H1 (cell line): ENCODE measurements at regions not wholly inside any gene's neighbourhood (a gene's known extent, or its start where the extent isn't known, plus 50 kb on each side); places are given as distances from the start of the nearest gene placed in this dataset.

ENCODE experiments used
- CTCF ChIA-PET: fragments of 300-600 bp; sonication (Branson Sonifier 250); formaldehyde crosslinking; loops from one replicate; lab custom pipeline; 2021; ENCODE audit not compliant: partially characterized antibody; lab: Charles Lee
- POLR2A ChIA-PET: fragments of 300-600 bp; sonication (Branson Sonifier 250); formaldehyde crosslinking; loops from one replicate; lab custom pipeline; 2021; ENCODE audit warnings: inconsistent platforms; ENCODE audit not compliant: partially characterized antibody; lab: Charles Lee
- DNase-seq, 2 experiments: peaks; one replicate each; pipeline versions ENCODE4 v3.0.0 to v3.0.0-alpha.2; 2010 to 2022; ENCODE audit warnings: low spot score in 2 of 2, low read depth in 1 of 2, mixed read lengths in 1 of 2
- FAIRE-seq: peaks from 2 replicates; lab custom pipeline; 2011; peaks lifted over from hg19 to GRCh38; lab: Jason Lieb, UNC
- H2AFZ ChIP-seq: 2 replicates; pipeline ENCODE4 v1.8.1; 2012; ENCODE audit warnings: low read length, inconsistent platforms
- H2AK5ac ChIP-seq: 2 replicates; pipeline ENCODE4 v1.6.1; 2013; ENCODE audit warnings: low read depth, low read length
- H2BK120ac ChIP-seq: replicated peaks from 2 replicates; pipeline ENCODE3; 2013; ENCODE audit warnings: low read depth, low read length, inconsistent platforms
- H2BK12ac ChIP-seq: 2 replicates; pipeline ENCODE4 v1.6.1; 2013; ENCODE audit warnings: low read depth, low read length
- H2BK15ac ChIP-seq: 2 replicates; pipeline ENCODE4 v1.6.1; 2013; ENCODE audit warnings: low read length
- H2BK20ac ChIP-seq: 2 replicates; pipeline ENCODE4 v1.6.1; 2013; ENCODE audit warnings: low read length
- H2BK5ac ChIP-seq: 2 replicates; pipeline ENCODE4 v1.6.1; 2013; ENCODE audit warnings: low read depth, low read length
- H3K14ac ChIP-seq: 2 replicates; pipeline ENCODE4 v1.6.1; 2013; ENCODE audit warnings: inconsistent platforms; ENCODE audit not compliant: insufficient read length
- H3K18ac ChIP-seq: 2 replicates; pipeline ENCODE4 v1.6.1; 2013; ENCODE audit warnings: low read length; ENCODE audit errors: extremely low read depth
- H3K23ac ChIP-seq: 2 replicates; pipeline ENCODE4 v1.6.1; 2013; ENCODE audit warnings: inconsistent platforms; ENCODE audit not compliant: insufficient read length
- H3K23me2 ChIP-seq: 2 replicates; pipeline ENCODE4 v1.6.1; 2013; ENCODE audit warnings: low read depth, low read length
- H3K27ac ChIP-seq: 2 replicates; pipeline ENCODE4 v1.6.1; 2011; ENCODE audit warnings: low read depth, low read length, inconsistent platforms
- H3K27me3 ChIP-seq, 4 experiments: replicated peaks in 1 of 4; 1 replicate in 1 of 4; 2 replicates in 3 of 4; pipeline versions ENCODE4 v1.6.1 to v1.8.1; 2011 to 2013; ENCODE audit warnings: low read length in 3 of 4, mild to moderate bottlenecking in 3 of 4, inconsistent platforms in 2 of 4, mixed read lengths in 2 of 4, moderate library complexity in 1 of 4; ENCODE audit not compliant: control insufficient read depth in 3 of 4, insufficient read depth in 3 of 4; ENCODE audit errors: extremely low read depth in 1 of 4
- H3K36me3 ChIP-seq, 4 experiments: 2 replicates each; pipeline versions ENCODE4 v1.6.1 to v1.8.1; 2011 to 2013; ENCODE audit warnings: mild to moderate bottlenecking in 4 of 4, low read length in 3 of 4, moderate library complexity in 2 of 4, control low read depth in 1 of 4, inconsistent platforms in 1 of 4; ENCODE audit not compliant: insufficient read depth in 4 of 4, control insufficient read depth in 2 of 4
- H3K4ac ChIP-seq: replicated peaks from 2 replicates; pipeline ENCODE3; 2013; ENCODE audit warnings: low read length, low read depth, mixed read lengths, inconsistent platforms; ENCODE audit not compliant: insufficient read length
- H3K4me1 ChIP-seq, 4 experiments: replicated peaks in 1 of 4; 1 replicate in 1 of 4; 2 replicates in 3 of 4; pipeline versions ENCODE4 v1.6.1 to v1.8.1; 2011 to 2013; ENCODE audit warnings: low read length in 3 of 4, inconsistent platforms in 2 of 4, mixed read lengths in 1 of 4; ENCODE audit not compliant: insufficient read depth in 4 of 4, control insufficient read depth in 3 of 4
- H3K4me2 ChIP-seq, 2 experiments: 2 replicates each; pipeline versions ENCODE4 v1.6.1 to v1.8.1; 2011 to 2013; ENCODE audit warnings: low read depth in 2 of 2, low read length in 2 of 2, control low read depth in 1 of 2, inconsistent platforms in 1 of 2, mild to moderate bottlenecking in 1 of 2; ENCODE audit not compliant: insufficient read depth in 1 of 2
- H3K4me3 ChIP-seq, 4 experiments: fragments of 200-600, 300-600 bp in 1 of 4; sonication (generic), shearing (Covaris generic), sonication (Bioruptor Twin) in 1 of 4; 2 replicates each; pipeline versions ENCODE4 v1.5.1 to v1.8.1; 2011 to 2016; ENCODE audit warnings: low read length in 4 of 4, low read depth in 3 of 4, control low read depth in 2 of 4, inconsistent platforms in 2 of 4, mild to moderate bottlenecking in 2 of 4, mixed read lengths in 1 of 4, moderate library complexity in 1 of 4; ENCODE audit not compliant: insufficient read depth in 2 of 4; ENCODE audit errors: extremely low read depth in 1 of 4
- H3K56ac ChIP-seq: replicated peaks from 2 replicates; pipeline ENCODE3; 2013; ENCODE audit warnings: low read depth, mild to moderate bottlenecking, mixed read lengths, low read length, inconsistent platforms; ENCODE audit not compliant: insufficient read length
- H3K79me1 ChIP-seq: 2 replicates; pipeline ENCODE4 v1.6.1; 2013; ENCODE audit warnings: low read depth, low read length, control low read depth
- H3K79me2 ChIP-seq, 2 experiments: 2 replicates each; pipeline versions ENCODE4 v1.6.1 to v1.8.1; 2012 to 2013; ENCODE audit warnings: low read length in 2 of 2, mild to moderate bottlenecking in 2 of 2, inconsistent platforms in 1 of 2; ENCODE audit not compliant: insufficient read depth in 2 of 2, control insufficient read depth in 1 of 2
- H3K9ac ChIP-seq, 4 experiments: replicated peaks in 1 of 4; 1 replicate in 1 of 4; 2 replicates in 3 of 4; pipeline versions ENCODE4 v1.6.1 to v1.8.1; 2011 to 2013; ENCODE audit warnings: low read depth in 3 of 4, low read length in 3 of 4, control low read depth in 2 of 4, mild to moderate bottlenecking in 2 of 4, moderate library complexity in 2 of 4, inconsistent platforms in 1 of 4; ENCODE audit errors: extremely low read depth in 1 of 4
- H3K9me3 ChIP-seq, 2 experiments: 2 replicates each; pipeline versions ENCODE4 v1.6.1 to v1.8.1; 2012 to 2013; ENCODE audit warnings: mild to moderate bottlenecking in 2 of 2, moderate library complexity in 2 of 2, control low read depth in 1 of 2, inconsistent platforms in 1 of 2, low read depth in 1 of 2, low read length in 1 of 2, mixed read lengths in 1 of 2; ENCODE audit not compliant: insufficient read depth in 2 of 2
- H4K20me1 ChIP-seq, 2 experiments: replicated peaks in 1 of 2; 2 replicates each; pipeline versions ENCODE3 to v1.8.1; 2011 to 2013; ENCODE audit warnings: inconsistent platforms in 2 of 2, low read length in 2 of 2, mild to moderate bottlenecking in 1 of 2; ENCODE audit not compliant: insufficient read depth in 2 of 2, control insufficient read depth in 1 of 2
- H4K5ac ChIP-seq: 2 replicates; pipeline ENCODE4 v1.6.1; 2013; ENCODE audit warnings: low read length, low read depth, mixed read lengths, inconsistent platforms; ENCODE audit not compliant: insufficient read length
- H4K8ac ChIP-seq: 2 replicates; pipeline ENCODE4 v1.8.0; 2013; ENCODE audit warnings: mild to moderate bottlenecking, moderate library complexity, low read length, inconsistent platforms; ENCODE audit not compliant: insufficient read depth; ENCODE audit errors: extremely low read depth
- H4K91ac ChIP-seq: replicated peaks from 2 replicates; pipeline ENCODE3; 2013; ENCODE audit warnings: low read length, mixed read lengths, inconsistent platforms; ENCODE audit not compliant: insufficient read length
- BACH1 ChIP-seq: IDR thresholded peaks from 2 replicates; pipeline ENCODE4 v1.6.1; 2012; ENCODE audit warnings: low read length, improper control_type of control experiment
- FOSL1 ChIP-seq: IDR thresholded peaks from 2 replicates; pipeline ENCODE4 v1.6.1; 2011; ENCODE audit warnings: mild to moderate bottlenecking, low read depth, low read length, moderate library complexity; ENCODE audit not compliant: insufficient read depth
- GTF2F1 ChIP-seq: IDR thresholded peaks from 2 replicates; pipeline ENCODE4 v1.6.1; 2012; ENCODE audit warnings: low read depth, low read length, improper control_type of control experiment, borderline replicate concordance
- HDAC2 ChIP-seq, 2 experiments: fragments of 300-600 bp in 1 of 2; sonication (generic) in 1 of 2; IDR thresholded peaks; 2 replicates each; pipeline ENCODE4 v1.6.1; 2011 to 2012; ENCODE audit warnings: low read depth in 2 of 2, low read length in 2 of 2, mild to moderate bottlenecking in 2 of 2, moderate library complexity in 2 of 2, borderline replicate concordance in 1 of 2, inconsistent platforms in 1 of 2
- JUND ChIP-seq: IDR thresholded peaks from 2 replicates; pipeline ENCODE4 v1.6.1; 2011; ENCODE audit warnings: mild to moderate bottlenecking, improper control_type of control experiment, low read length
- KDM1A ChIP-seq: fragments of 200-600, 300-600 bp; sonication (generic); IDR thresholded peaks from 2 replicates; pipeline ENCODE4 v1.7.1; 2016; ENCODE audit warnings: mild to moderate bottlenecking, low read length, borderline replicate concordance
- KDM4A ChIP-seq: IDR thresholded peaks from one replicate; pipeline ENCODE4 v1.7.1; 2012; ENCODE audit warnings: low read depth, mild to moderate bottlenecking, moderate library complexity, low read length, inconsistent platforms; ENCODE audit not compliant: severe bottlenecking
- KDM5A ChIP-seq: fragments of 200-600 bp; IDR thresholded peaks from 2 replicates; pipeline ENCODE4 v1.7.1; 2012; ENCODE audit warnings: mild to moderate bottlenecking, low read length, inconsistent platforms, mixed read lengths
- RBBP5 ChIP-seq: IDR thresholded peaks from 2 replicates; pipeline ENCODE4 v1.7.1; 2012; ENCODE audit warnings: low read depth, mild to moderate bottlenecking, inconsistent platforms, low read length, moderate library complexity, borderline replicate concordance
- SIRT6 ChIP-seq: IDR thresholded peaks from one replicate; pipeline ENCODE4 v1.7.1; 2012; ENCODE audit warnings: low read length, inconsistent platforms
- SIX5 ChIP-seq: IDR thresholded peaks from 2 replicates; pipeline ENCODE4 v1.6.1; 2011; ENCODE audit warnings: mild to moderate bottlenecking, low read depth, low read length
- SP1 ChIP-seq: IDR thresholded peaks from 2 replicates; pipeline ENCODE4 v1.6.1; 2011; ENCODE audit warnings: low read depth, low read length
- SP2 ChIP-seq: IDR thresholded peaks from 2 replicates; pipeline ENCODE4 v1.6.1; 2012; ENCODE audit warnings: mild to moderate bottlenecking, low read length, inconsistent platforms
- SUZ12 ChIP-seq: fragments of 200-600 bp; sonication (generic); IDR thresholded peaks from 2 replicates; pipeline ENCODE4 v1.6.1; 2012; ENCODE audit warnings: mild to moderate bottlenecking, inconsistent platforms, low read length, moderate library complexity, mixed read lengths
- TBP ChIP-seq: IDR thresholded peaks from 2 replicates; pipeline ENCODE4 v1.6.1; 2011; ENCODE audit warnings: low read depth, low read length, improper control_type of control experiment
- WGBS, 2 experiments: shearing (Covaris generic) in 1 of 2; methylation state at CpG; one replicate each; pipeline versions ENCODE4 v1.1.6 to v1.1.7; 2013 to 2015; ENCODE audit warnings: low lambda C conversion rate in 2 of 2, mixed read lengths in 2 of 2, inconsistent platforms in 1 of 2, low coverage in 1 of 2, missing lambda C conversion rate in 1 of 2; ENCODE audit not compliant: insufficient replicate concordance in 2 of 2, insufficient coverage in 1 of 2, insufficient read length in 1 of 2; ENCODE audit errors: extremely low coverage in 1 of 2, missing lambda C conversion rate in 1 of 2; 5-methylcytosine and 5-hydroxymethylcytosine counted together

DNA sequence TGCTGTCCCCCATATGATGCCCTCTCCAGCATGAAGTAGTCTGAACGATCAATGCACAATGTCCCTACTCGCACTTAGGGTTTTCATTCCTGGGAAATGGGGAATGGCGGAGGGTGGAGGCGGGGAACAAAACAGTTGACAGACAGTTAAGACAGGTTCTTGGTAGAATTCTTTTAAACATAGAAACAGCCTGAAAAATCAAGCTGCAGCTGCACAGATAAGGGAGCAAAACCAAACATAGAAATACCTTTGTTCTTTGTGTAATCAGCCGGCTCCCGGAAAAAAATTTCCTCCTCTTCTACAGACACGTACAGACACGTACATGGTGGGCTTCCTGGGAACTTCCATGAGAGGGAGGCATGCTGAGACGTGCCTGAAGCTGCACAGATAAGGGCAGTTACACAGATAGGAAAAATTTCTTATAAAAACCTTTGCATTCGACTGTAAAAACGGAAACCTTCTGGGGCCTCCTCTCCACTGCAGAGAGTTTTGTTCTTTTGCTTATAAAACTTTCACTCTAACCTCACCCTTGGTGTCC lies 662.4 kb upstream of the PTPRD start:
- Histone ChIP-seq H4K91ac (no peak overlapping the region), H3K14ac (no peak overlapping the region), H2AFZ (no peak overlapping the region; the same call in 1 of the 2 replicates), H3K23me2 (no peaks in the 10 kb centered on the region), H3K36me3 (no peaks in the 10 kb centered on the region), H3K4ac (no peak overlapping the region), H3K79me1 (no peaks in the 10 kb centered on the region), H2AK5ac (no peak overlapping the region), H3K9ac (no peak overlapping the region), H2BK20ac (no peak overlapping the region), H3K4me3 (no peak overlapping the region), H3K4me2 (no peak overlapping the region), H2BK5ac (no peak overlapping the region), H3K27me3 (no peaks in the 10 kb centered on the region), H3K18ac (no peak overlapping the region), H4K20me1 (no peaks in the 10 kb centered on the region), H3K4me1 (no peaks in the 10 kb centered on the region), H3K56ac (no peak overlapping the region), H2BK120ac (no peak overlapping the region), H2BK12ac (no peak overlapping the region), H3K9me3 (peaks cover 0 to under 1% of the 10 kb centered on the region in 2 experiments; a peak in 1 of 4 replicates), H4K5ac (no peak overlapping the region), H2BK15ac (no peak overlapping the region), H4K8ac (no peak overlapping the region), H3K23ac (no peak overlapping the region), H3K79me2 (no peaks in the 10 kb centered on the region), H3K27ac (no peak overlapping the region)
- FAIRE-seq = no peak
- 86% methylated on average over 11 of the region's 11 CpGs; no CpG with 5 or more reads in 1 of the 2 experiments for WGBS, 2 experiments
- POLR2A ChIA-PET = no interaction called here
- CTCF ChIA-PET = no interaction called here
- no peak for DNase-seq
- no peak for TF ChIP-seq SUZ12
- TF ChIP-seq BACH1 = no peak
- no peak for TF ChIP-seq KDM1A
- no peak for TF ChIP-seq JUND
- TF ChIP-seq KDM5A = no peak
- no peak for TF ChIP-seq HDAC2 (IDR thresholded peaks at IDR 0.05; ENCODE audit: borderline replicate concordance in 1 of 2, low read depth in 2 of 2, low read length in 2 of 2)
- no peak for TF ChIP-seq TBP
- no peak for TF ChIP-seq SIRT6
- TF ChIP-seq KDM4A = no peak
- no peak for TF ChIP-seq RBBP5
- no peak for TF ChIP-seq SIX5
- TF ChIP-seq FOSL1 = no peak
- no peak for TF ChIP-seq GTF2F1
- no peak for TF ChIP-seq SP1
- TF ChIP-seq SP2 = no peak
